DND-41 (cell line): ENCODE measurements at regions not wholly inside any gene's neighbourhood (a gene's known extent, or its start where the extent isn't known, plus 50 kb on each side); places are given as distances from the start of the nearest gene placed in this dataset.
"Not testable (repeated sequence)": the region's sequence is repeated elsewhere in the genome, so short reads cannot be mapped to it uniquely, and the experiment has no call there.

Experiments
- ATAC-seq: fragments of 200-7000 bp; cut with Tn5 transposase; 3 replicates; pipeline ENCODE4 v1.9.1; 2021; ENCODE audit warnings: low read depth; ENCODE audit not compliant: insufficient read depth
- DNase-seq: peaks from one replicate; pipeline ENCODE4 v3.0.0-alpha.2; 2020
- H2AFZ ChIP-seq: 2 replicates; pipeline ENCODE4 v1.6.0; 2012; ENCODE audit warnings: low read depth, low read length
- H3K27ac ChIP-seq: 2 replicates; pipeline ENCODE4 v1.5.1; 2012; ENCODE audit warnings: low read length, inconsistent platforms
- H3K27me3 ChIP-seq: fragments of 200-600 bp; sonication (generic); 2 replicates; pipeline ENCODE4 v1.6.0; 2012; ENCODE audit warnings: low read length, mild to moderate bottlenecking, inconsistent platforms; ENCODE audit not compliant: insufficient read depth, poor library complexity
- H3K36me3 ChIP-seq: 2 replicates; pipeline ENCODE4 v1.5.1; 2012; ENCODE audit warnings: low read length, inconsistent platforms; ENCODE audit not compliant: insufficient read depth
- H3K4me1 ChIP-seq: 2 replicates; pipeline ENCODE4 v1.5.1; 2012; ENCODE audit warnings: mild to moderate bottlenecking, low read length; ENCODE audit not compliant: insufficient read depth
- H3K4me2 ChIP-seq: 2 replicates; pipeline ENCODE4 v1.6.0; 2012; ENCODE audit warnings: mild to moderate bottlenecking, moderate library complexity, low read length, inconsistent platforms; ENCODE audit not compliant: insufficient read depth
- H3K4me3 ChIP-seq, 2 experiments: fragments of 200-600 bp in 1 of 2; shearing (Covaris generic) in 1 of 2; 2 replicates each; pipeline ENCODE4 v1.5.1; 2012 to 2016; ENCODE audit warnings: inconsistent platforms in 2 of 2, low read length in 2 of 2, mild to moderate bottlenecking in 2 of 2, low read depth in 1 of 2, moderate library complexity in 1 of 2
- H3K79me2 ChIP-seq: 2 replicates; pipeline ENCODE4 v1.6.0; 2012; ENCODE audit warnings: low read length, inconsistent platforms; ENCODE audit not compliant: insufficient read depth
- H3K9ac ChIP-seq: 2 replicates; pipeline ENCODE4 v1.6.0; 2012; ENCODE audit warnings: low read depth, mild to moderate bottlenecking, inconsistent platforms, low read length, moderate library complexity
- H3K9me3 ChIP-seq: 2 replicates; pipeline ENCODE4 v1.5.1; 2012; ENCODE audit warnings: low read length, moderate library complexity, mild to moderate bottlenecking, inconsistent platforms; ENCODE audit not compliant: insufficient read depth, severe bottlenecking
- H4K20me1 ChIP-seq: 2 replicates; pipeline ENCODE4 v1.6.0; 2012; ENCODE audit warnings: low read length; ENCODE audit not compliant: insufficient read depth
- CTCF ChIP-seq: IDR thresholded peaks from 2 replicates; pipeline ENCODE4 v1.5.1; 2012; ENCODE audit warnings: borderline replicate concordance, low read length, moderate library complexity, mild to moderate bottlenecking; ENCODE audit not compliant: poor library complexity, severe bottlenecking; ENCODE audit errors: extremely low read depth
- EZH2 ChIP-seq: IDR thresholded peaks from 3 replicates; pipeline ENCODE4 v1.6.1; 2012; ENCODE audit warnings: borderline replicate concordance, low read depth, mild to moderate bottlenecking, moderate library complexity, low read length, inconsistent platforms; ENCODE audit not compliant: severe bottlenecking

- Histone ChIP-seq H3K4me3 (no peak overlapping the region), H4K20me1 (no peaks in the 10 kb centered on the region), H3K4me1 (no peaks in the 10 kb centered on the region), H3K9ac (no peak overlapping the region), H3K9me3 (peaks cover 4% of the 10 kb centered on the region), H3K27me3 (no peaks in the 10 kb centered on the region), H3K36me3 (no peaks in the 10 kb centered on the region), H3K79me2 (no peaks in the 10 kb centered on the region), H2AFZ (no peak overlapping the region), H3K27ac (no peak overlapping the region), H3K4me2 (no peak overlapping the region)
- TF ChIP-seq EZH2 (no peak), CTCF (no peak)
- ATAC-seq (no peak), DNase-seq (no peak)
These were observed 316.2 kb downstream of the POM121L12 start for GRCh38 chr7:53351681-53352080.

- H3K4me3 ChIP-seq: no peak overlapping the region
- no peaks in the 10 kb centered on the region for H3K27me3 ChIP-seq
- ATAC-seq (no peak), DNase-seq (no peak)
- no peaks in the 10 kb centered on the region for H3K36me3 ChIP-seq
- no peak overlapping the region for H3K4me2 ChIP-seq
- no peak overlapping the region for H2AFZ ChIP-seq
- H3K27ac ChIP-seq: no peak overlapping the region
- no peaks in the 10 kb centered on the region for H3K9me3 ChIP-seq
- TF ChIP-seq CTCF (no peak), EZH2 (no peak)
- no peak overlapping the region for H3K9ac ChIP-seq
- H4K20me1 ChIP-seq: no peaks in the 10 kb centered on the region
- H3K79me2 ChIP-seq: no peaks in the 10 kb centered on the region
- no peaks in the 10 kb centered on the region for H3K4me1 ChIP-seq
These were observed 322.8 kb downstream of the POM121L12 start for GRCh38 chr7:53358269-53358668.

DNA sequence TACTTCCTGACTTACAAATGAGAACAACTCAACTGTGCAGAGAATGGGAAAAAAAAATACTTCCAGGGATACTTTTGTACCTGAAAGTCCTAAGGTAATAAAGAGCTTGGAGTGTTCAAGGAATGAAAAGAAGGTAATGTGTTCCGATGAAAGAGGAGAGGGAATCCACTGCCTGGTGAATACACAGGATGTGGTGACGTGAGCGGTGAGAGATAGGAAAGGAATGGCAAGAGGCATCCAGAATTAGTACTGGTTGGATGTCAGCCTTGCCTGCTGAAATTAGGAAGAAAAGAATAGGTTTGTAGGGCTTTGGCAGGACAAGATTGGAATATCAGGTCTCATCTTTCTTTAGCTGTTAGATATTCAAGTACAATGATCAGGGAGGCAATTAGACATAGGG lies 347.7 kb downstream of the POM121L12 start:
- Histone ChIP-seq H4K20me1 (no peaks in the 10 kb centered on the region), H3K27me3 (no peaks in the 10 kb centered on the region), H3K4me3 (no peak overlapping the region), H3K9me3 (peaks cover 2% of the 10 kb centered on the region), H2AFZ (no peak overlapping the region), H3K4me1 (no peaks in the 10 kb centered on the region), H3K36me3 (no peaks in the 10 kb centered on the region), H3K9ac (no peak overlapping the region), H3K79me2 (no peaks in the 10 kb centered on the region), H3K4me2 (no peak overlapping the region), H3K27ac (no peak overlapping the region)
- DNase-seq (no peak), ATAC-seq (no peak)
- TF ChIP-seq EZH2 (no peak), CTCF (no peak)

DNA sequence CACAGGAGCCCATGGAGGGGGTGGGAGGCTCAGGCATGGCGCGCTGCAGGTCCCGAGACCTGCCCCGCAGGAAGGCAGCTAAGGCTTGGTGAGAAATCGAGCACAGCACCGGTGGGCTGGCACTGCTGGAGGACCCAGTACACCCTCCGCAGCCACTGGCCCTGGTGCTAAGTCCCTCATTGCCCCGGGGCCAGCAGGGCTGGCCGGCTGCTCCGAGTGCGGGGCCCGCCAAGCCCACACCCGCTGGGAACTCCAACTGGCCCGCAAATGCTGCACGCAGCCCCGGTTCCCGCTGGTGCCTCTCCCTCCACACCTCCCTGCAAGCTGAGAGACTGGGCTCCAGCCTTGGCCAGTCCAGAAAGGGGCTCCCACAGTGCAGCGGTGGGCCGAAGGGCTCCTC lies 349.8 kb downstream of the POM121L12 start:
- DNase-seq, H3K9me3 ChIP-seq, H4K20me1 ChIP-seq, H3K9ac ChIP-seq, H3K4me1 ChIP-seq, ATAC-seq, H3K4me3 ChIP-seq, H3K79me2 ChIP-seq, H2AFZ ChIP-seq, H3K27ac ChIP-seq, H3K27me3 ChIP-seq, H3K4me2 ChIP-seq, H3K36me3 ChIP-seq: not testable (repeated sequence)
